Left lobe of liver (tissue), 2 donors: ENCODE measurements at regions not wholly inside any gene's neighbourhood (a gene's known extent, or its start where the extent isn't known, plus 50 kb on each side); places are given as distances from the start of the nearest gene placed in this dataset.

Experiments
- ATAC-seq: fragments of 200-7000 bp; cut with Tn5 transposase; one replicate; pipeline ENCODE4 v1.9.1; 2020; ENCODE audit warnings: mild to moderate bottlenecking, moderate library complexity
- DNase-seq: peaks from one replicate; pipeline ENCODE4 v3.0.0-alpha.2; 2020; ENCODE audit warnings: low spot score
- donor health status: DM: no; HTN: no; CAD: no; lungs with moderate emphysema.
- donor health status: DM: no; HTN: yes; CAD: no.

- no peak for DNase-seq
- ATAC-seq, result no peak
These were observed 139.8 kb upstream of the BACH2 start for GRCh38 chr6:90436403-90436802.

- no peak for DNase-seq
- no peak for ATAC-seq
These were observed 138.7 kb upstream of the BACH2 start for GRCh38 chr6:90435207-90435899.

- ATAC-seq (no peak), DNase-seq (no peak)
These were observed 137.5 kb upstream of the BACH2 start for GRCh38 chr6:90434094-90434493.

- ATAC-seq, result no peak
- DNase-seq, result no peak
These were observed 136.3 kb upstream of the BACH2 start for GRCh38 chr6:90432937-90433336.

GRCh38 chr6:90432041-90432775 lies 135.6 kb upstream of the BACH2 start:
- DNase-seq, result no peak
- no peak for ATAC-seq

- DNase-seq (no peak), ATAC-seq (no peak)
These were observed 134.9 kb upstream of the BACH2 start for GRCh38 chr6:90431576-90431975.

- ATAC-seq (no peak), DNase-seq (no peak)
These were observed 133.1 kb upstream of the BACH2 start for GRCh38 chr6:90429713-90430112.

DNA sequence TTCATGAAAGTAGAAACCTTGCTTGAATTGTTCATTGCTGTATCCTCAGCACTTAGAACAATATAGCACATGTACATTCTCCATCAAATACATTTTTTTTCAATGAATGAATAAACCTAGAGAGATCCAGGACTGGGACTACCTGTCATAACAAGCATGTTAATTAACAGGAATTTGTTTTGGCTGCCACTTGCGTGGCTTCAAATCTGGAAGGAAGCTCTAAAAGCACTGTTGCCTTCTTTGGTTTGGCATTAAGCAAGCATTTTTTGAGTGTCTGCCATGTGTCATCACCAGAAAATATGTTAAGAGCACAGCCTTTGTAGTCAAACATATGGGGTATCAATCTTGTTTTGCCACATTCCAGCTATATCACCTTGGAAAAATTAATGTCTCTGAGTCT lies 131.9 kb upstream of the BACH2 start:
- DNase-seq, result no peak

GRCh38 chr6:90425161-90425641 lies 128.6 kb upstream of the BACH2 start:
- ATAC-seq, result no peak
- DNase-seq, result no peak

More for the DNA sequence above, 131.9 kb upstream of the BACH2 start:
- no peak for ATAC-seq

- no peak for ATAC-seq
- no peak for DNase-seq
These were observed 127.9 kb upstream of the BACH2 start for GRCh38 chr6:90424580-90424979.

DNA sequence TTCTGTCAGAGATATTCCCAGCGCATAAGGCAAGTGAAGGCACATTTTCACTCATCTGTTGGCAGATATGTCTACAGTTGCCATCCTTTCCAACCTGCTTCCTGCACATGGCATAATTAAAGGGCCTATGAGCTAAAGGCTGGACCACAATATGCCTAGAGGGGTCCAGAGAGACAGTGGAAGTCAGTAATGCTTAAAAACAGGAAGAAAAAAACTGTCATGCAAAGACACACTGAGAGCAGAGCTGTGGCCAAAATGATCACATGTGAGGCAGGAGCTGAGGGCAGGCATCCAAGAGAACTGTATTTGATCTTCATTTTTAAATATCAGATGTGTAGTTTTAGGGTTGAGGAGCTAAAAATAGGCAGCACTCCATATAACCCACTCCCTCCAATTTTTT lies 125.0 kb upstream of the BACH2 start:
- DNase-seq (no peak), ATAC-seq (no peak)

- ATAC-seq (no peak), DNase-seq (no peak)
These were observed 123.9 kb upstream of the BACH2 start for GRCh38 chr6:90420500-90420899.

- DNase-seq (no peak), ATAC-seq (no peak)
These were observed 120.7 kb upstream of the BACH2 start for GRCh38 chr6:90417385-90417784.

DNA sequence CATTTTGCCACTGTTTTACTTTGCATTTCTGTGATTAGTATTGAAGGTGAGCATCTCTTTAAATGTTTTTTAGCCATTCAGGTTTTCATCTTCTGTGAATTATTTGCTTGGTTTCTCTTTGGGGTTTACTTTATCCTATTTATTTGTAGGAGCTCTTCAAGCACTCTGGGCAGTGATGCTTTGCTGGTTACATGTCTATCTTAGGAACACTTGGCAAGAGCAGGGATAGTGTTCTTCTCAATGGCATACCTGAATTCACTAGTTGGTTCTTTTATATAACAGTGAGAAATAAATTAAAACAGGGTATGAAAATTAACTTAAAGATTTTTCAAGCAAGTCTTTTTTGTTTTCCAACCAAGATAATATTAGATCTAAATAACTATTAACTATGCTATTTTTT lies 119.7 kb upstream of the BACH2 start:
- ATAC-seq (no peak), DNase-seq (no peak)

DNA sequence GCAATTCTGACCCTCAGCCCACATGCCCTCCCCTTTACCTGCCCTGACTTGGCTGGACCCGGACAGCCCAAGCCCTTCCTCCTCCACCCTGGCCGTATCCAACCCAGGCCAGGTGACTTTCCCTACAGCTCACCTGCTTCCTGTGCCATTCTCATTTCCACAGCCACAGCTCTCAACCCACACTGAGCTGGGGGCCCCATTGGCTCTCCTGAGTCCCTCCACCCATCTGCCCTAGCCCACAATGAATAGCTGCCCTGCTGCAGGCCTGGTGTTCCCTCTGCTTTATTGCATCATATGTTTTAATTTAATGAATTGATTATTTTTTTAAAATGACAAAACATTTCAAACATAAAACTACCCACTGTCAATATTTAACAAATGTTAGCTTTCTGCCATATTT lies 118.5 kb upstream of the BACH2 start:
- DNase-seq (no peak), ATAC-seq (no peak)

GRCh38 chr6:90414352-90414751 lies 117.7 kb upstream of the BACH2 start:
- no peak for DNase-seq
- no peak for ATAC-seq

GRCh38 chr6:90413867-90414266 lies 117.2 kb upstream of the BACH2 start:
- no peak for ATAC-seq
- DNase-seq, result no peak

DNA sequence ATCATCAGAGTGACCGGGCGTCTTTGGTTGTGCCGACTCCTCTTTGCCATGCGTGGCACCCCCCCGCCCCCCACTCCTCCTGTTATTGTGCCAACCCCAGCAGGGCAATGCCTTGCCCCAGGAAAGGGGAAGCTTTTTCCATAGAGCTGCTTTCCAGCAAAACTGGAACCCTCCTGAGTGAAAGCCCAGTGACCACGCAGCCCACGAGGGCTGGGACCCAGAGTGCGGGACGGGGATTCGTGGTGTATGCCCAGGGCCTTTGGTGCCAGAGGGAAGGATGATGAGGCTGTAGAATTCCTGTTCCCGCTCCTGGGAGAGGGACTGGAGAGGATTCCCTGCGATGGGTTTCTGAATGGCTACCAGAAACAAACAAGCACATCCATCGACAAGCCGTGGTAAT lies 116.8 kb upstream of the BACH2 start:
- DNase-seq (no peak), ATAC-seq (no peak)

- ATAC-seq (no peak), DNase-seq (no peak)
These were observed 116.1 kb upstream of the BACH2 start for GRCh38 chr6:90412538-90413369.

- no peak for DNase-seq
- ATAC-seq, result no peak
These were observed 114.7 kb upstream of the BACH2 start for GRCh38 chr6:90411292-90411781.

DNA sequence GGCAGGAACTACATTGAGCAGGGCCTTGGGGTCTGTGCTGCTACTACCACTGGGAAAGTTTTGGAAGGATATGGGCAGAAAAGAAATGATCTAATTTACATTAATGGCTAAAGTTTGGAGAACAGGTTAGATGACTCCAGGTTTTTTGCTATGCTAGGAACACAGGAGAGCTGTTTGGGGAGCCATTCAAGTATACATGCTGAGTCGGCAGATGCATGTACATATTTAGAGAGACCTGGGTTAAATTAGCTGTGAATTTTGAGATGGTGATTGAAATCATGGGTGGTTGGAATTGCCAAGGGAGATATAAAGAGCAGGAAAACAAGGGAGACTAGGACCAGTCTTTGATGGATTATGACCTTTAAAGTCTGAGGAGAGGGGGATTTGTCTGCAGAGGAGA lies 113.1 kb upstream of the BACH2 start:
- no peak for DNase-seq
- no peak for ATAC-seq

DNA sequence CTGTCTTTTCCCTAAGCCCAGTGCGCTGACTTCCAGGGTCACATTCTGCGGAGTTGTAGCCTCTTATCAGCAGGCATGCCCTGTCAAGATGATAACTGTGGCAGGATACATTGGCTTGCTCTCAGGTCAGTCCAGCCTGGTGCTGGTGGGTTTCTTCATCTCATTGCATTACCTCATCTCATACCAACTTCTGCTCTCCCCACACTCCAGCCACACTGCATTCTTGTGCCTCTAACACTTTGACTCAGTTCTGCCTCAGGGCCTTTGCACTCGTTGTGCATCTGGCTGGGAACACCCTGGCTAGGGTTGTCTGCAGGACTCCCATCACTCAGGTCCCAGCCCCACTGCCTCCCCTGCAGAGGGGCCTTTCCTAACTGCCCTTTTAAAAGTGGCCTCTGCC lies 110.3 kb upstream of the BACH2 start:
- DNase-seq, result no peak
- no peak for ATAC-seq
